ENCODE measurements at regions not wholly inside any gene's neighbourhood (a gene's known extent, or its start where the extent isn't known, plus 50 kb on each side); places are given as distances from the start of the nearest gene placed in this dataset.

- Histone ChIP-seq H3K9me3 (no peaks in the 10 kb centered on the region), H3K4me1 (ENCODE audit: control insufficient read depth in 1 of 2, extremely low read depth in 1 of 2, insufficient read depth in 2 of 2, low read length in 2 of 2) (no peaks in the 10 kb centered on the region), H3K36me3 (ENCODE audit: control insufficient read depth in 2 of 2, extremely low read depth in 1 of 2, insufficient read depth in 1 of 2, low read length in 1 of 2) (no peaks in the 10 kb centered on the region), H3K27ac (ENCODE audit: low read length) (no peak overlapping the region), H3K27me3 (replicated peaks in 1 of 2; ENCODE audit: control insufficient read depth in 2 of 2, extremely low read depth in 1 of 2, insufficient read depth in 2 of 2, low read length in 1 of 2) (peaks cover 0 to 9% of the 10 kb centered on the region in 2 experiments), H3K4me3 (ENCODE audit: control insufficient read depth in 1 of 2, extremely low read depth in 1 of 2, low read length in 1 of 2) (no peak overlapping the region)
- Mint-ChIP-seq H3K4me3 (no peak overlapping the region), H3K36me3 (no peaks in the 10 kb centered on the region), H3K9me3 (no peaks in the 10 kb centered on the region), H3K27ac (no peak overlapping the region), H3K27me3 (peaks cover 8 to 17% of the 10 kb centered on the region in 2 donors), H3K4me1 (no peaks in the 10 kb centered on the region)
- DNase-seq (no peak), ATAC-seq (replicated peaks in 1 of 4) (no peak)
- ChIA-PET POLR2A (no interaction called here), CTCF (no interaction called here)
- no CpG with 5 or more reads among the region's 2 CpGs for WGBS (ENCODE audit: insufficient coverage)
Observed at GRCh38 chr16:66066404-66066803, 300.1 kb upstream of the CDH5 start.

- H3K4me3 ChIP-seq (ENCODE audit: control insufficient read depth in 1 of 2, extremely low read depth in 1 of 2, low read length in 1 of 2): no peak overlapping the region
- Mint-ChIP-seq H3K36me3 (no peaks in the 10 kb centered on the region), H3K27ac (no peak overlapping the region), H3K27me3 (peaks cover 11 to 17% of the 10 kb centered on the region in 2 donors), H3K4me1 (no peaks in the 10 kb centered on the region), H3K4me3 (no peak overlapping the region), H3K9me3 (no peaks in the 10 kb centered on the region)
- WGBS (ENCODE audit: insufficient coverage): 77% methylated on average over 3 of the region's 4 CpGs
- ChIA-PET CTCF (no interaction called here), POLR2A (no interaction called here)
- ATAC-seq (replicated peaks in 1 of 4) (no peak), DNase-seq (no peak)
- no peak overlapping the region for H3K27ac ChIP-seq (ENCODE audit: low read length)
- H3K27me3 ChIP-seq (replicated peaks in 1 of 2; ENCODE audit: control insufficient read depth in 2 of 2, extremely low read depth in 1 of 2, insufficient read depth in 2 of 2, low read length in 1 of 2): peaks cover 0 to 12% of the 10 kb centered on the region in 2 experiments
- no peaks in the 10 kb centered on the region for H3K4me1 ChIP-seq (ENCODE audit: control insufficient read depth in 1 of 2, extremely low read depth in 1 of 2, insufficient read depth in 2 of 2, low read length in 2 of 2)
- no peaks in the 10 kb centered on the region for H3K36me3 ChIP-seq (ENCODE audit: control insufficient read depth in 2 of 2, extremely low read depth in 1 of 2, insufficient read depth in 1 of 2, low read length in 1 of 2)
- H3K9me3 ChIP-seq: no peaks in the 10 kb centered on the region
Observed at GRCh38 chr16:66065925-66066324, 300.6 kb upstream of the CDH5 start.

- H3K36me3 Mint-ChIP-seq: no peaks in the 10 kb centered on the region
- no peak overlapping the region for H3K27ac ChIP-seq (ENCODE audit: low read length)
- H3K36me3 ChIP-seq (ENCODE audit: control insufficient read depth in 2 of 2, extremely low read depth in 1 of 2, insufficient read depth in 1 of 2, low read length in 1 of 2): no peaks in the 10 kb centered on the region
- H3K4me1 ChIP-seq (ENCODE audit: control insufficient read depth in 1 of 2, extremely low read depth in 1 of 2, insufficient read depth in 2 of 2, low read length in 2 of 2): no peaks in the 10 kb centered on the region
- DNase-seq (no peak), ATAC-seq (replicated peaks in 1 of 4) (no peak)
- H3K27ac Mint-ChIP-seq: no peak overlapping the region
- H3K4me1 Mint-ChIP-seq: no peaks in the 10 kb centered on the region
- WGBS (ENCODE audit: insufficient coverage): no CpG with 5 or more reads among the region's 1 CpG
- H3K9me3 Mint-ChIP-seq: no peaks in the 10 kb centered on the region
- no peaks in the 10 kb centered on the region for H3K9me3 ChIP-seq
- no peak overlapping the region for H3K4me3 Mint-ChIP-seq
- ChIA-PET POLR2A (no interaction called here), CTCF (no interaction called here)
- peaks cover 15% of the 10 kb centered on the region in 2 donors for H3K27me3 Mint-ChIP-seq
- H3K27me3 ChIP-seq (replicated peaks in 1 of 2; ENCODE audit: control insufficient read depth in 2 of 2, extremely low read depth in 1 of 2, insufficient read depth in 2 of 2, low read length in 1 of 2): peaks cover 0 to 7% of the 10 kb centered on the region in 2 experiments
- no peak overlapping the region for H3K4me3 ChIP-seq (ENCODE audit: control insufficient read depth in 1 of 2, extremely low read depth in 1 of 2, low read length in 1 of 2)
Observed at GRCh38 chr16:66064801-66065530, 301.5 kb upstream of the CDH5 start.

GRCh38 chr16:66058832-66059231 is 307.7 kb upstream of the CDH5 start:
- Histone ChIP-seq H3K9me3 (no peaks in the 10 kb centered on the region), H3K27me3 (replicated peaks in 1 of 2; ENCODE audit: control insufficient read depth in 2 of 2, extremely low read depth in 1 of 2, insufficient read depth in 2 of 2, low read length in 1 of 2) (peaks cover 0 to 6% of the 10 kb centered on the region in 2 experiments), H3K4me3 (ENCODE audit: control insufficient read depth in 1 of 2, extremely low read depth in 1 of 2, low read length in 1 of 2) (no peak overlapping the region), H3K27ac (ENCODE audit: low read length) (no peak overlapping the region), H3K36me3 (ENCODE audit: control insufficient read depth in 2 of 2, extremely low read depth in 1 of 2, insufficient read depth in 1 of 2, low read length in 1 of 2) (no peaks in the 10 kb centered on the region), H3K4me1 (ENCODE audit: control insufficient read depth in 1 of 2, extremely low read depth in 1 of 2, insufficient read depth in 2 of 2, low read length in 2 of 2) (no peaks in the 10 kb centered on the region)
- ChIA-PET POLR2A (no interaction called here), CTCF (no interaction called here)
- H3K27me3 Mint-ChIP-seq: peaks cover 15 to 16% of the 10 kb centered on the region in 2 donors
- ATAC-seq (replicated peaks in 1 of 4): no peak
- DNase-seq: no peak
- no peak overlapping the region for H3K4me3 Mint-ChIP-seq
- H3K27ac Mint-ChIP-seq: no peak overlapping the region
- H3K9me3 Mint-ChIP-seq: no peaks in the 10 kb centered on the region
- H3K4me1 Mint-ChIP-seq: no peaks in the 10 kb centered on the region
- WGBS (ENCODE audit: insufficient coverage): 80% methylated on average over 1 of the region's 1 CpG
- no peaks in the 10 kb centered on the region for H3K36me3 Mint-ChIP-seq

- H3K4me3 ChIP-seq (ENCODE audit: control insufficient read depth in 1 of 2, extremely low read depth in 1 of 2, low read length in 1 of 2): no peak overlapping the region
- CTCF ChIA-PET: no interaction called here
- no peaks in the 10 kb centered on the region for H3K9me3 ChIP-seq
- H3K27me3 ChIP-seq (replicated peaks in 1 of 2; ENCODE audit: control insufficient read depth in 2 of 2, extremely low read depth in 1 of 2, insufficient read depth in 2 of 2, low read length in 1 of 2): peaks cover 0 to 6% of the 10 kb centered on the region in 2 experiments
- no peak for DNase-seq
- Mint-ChIP-seq H3K4me3 (no peak overlapping the region), H3K27ac (no peak overlapping the region), H3K4me1 (no peaks in the 10 kb centered on the region), H3K27me3 (peaks cover 14 to 15% of the 10 kb centered on the region in 2 donors), H3K9me3 (no peaks in the 10 kb centered on the region), H3K36me3 (no peaks in the 10 kb centered on the region)
- ATAC-seq (replicated peaks in 1 of 4): no peak
- no peak overlapping the region for H3K27ac ChIP-seq (ENCODE audit: low read length)
- 92% methylated on average over 5 of the region's 8 CpGs for WGBS (ENCODE audit: insufficient coverage)
- H3K36me3 ChIP-seq (ENCODE audit: control insufficient read depth in 2 of 2, extremely low read depth in 1 of 2, insufficient read depth in 1 of 2, low read length in 1 of 2): no peaks in the 10 kb centered on the region
- no peaks in the 10 kb centered on the region for H3K4me1 ChIP-seq (ENCODE audit: control insufficient read depth in 1 of 2, extremely low read depth in 1 of 2, insufficient read depth in 2 of 2, low read length in 2 of 2)
- POLR2A ChIA-PET: no interaction called here
Observed at GRCh38 chr16:66058172-66058691, 308.3 kb upstream of the CDH5 start.

- no peak for ATAC-seq (replicated peaks in 1 of 4)
- Histone ChIP-seq H3K27me3 (replicated peaks in 1 of 2; ENCODE audit: control insufficient read depth in 2 of 2, extremely low read depth in 1 of 2, insufficient read depth in 2 of 2, low read length in 1 of 2) (peaks cover 0 to 6% of the 10 kb centered on the region in 2 experiments), H3K4me1 (ENCODE audit: control insufficient read depth in 1 of 2, extremely low read depth in 1 of 2, insufficient read depth in 2 of 2, low read length in 2 of 2) (no peaks in the 10 kb centered on the region), H3K4me3 (ENCODE audit: control insufficient read depth in 1 of 2, extremely low read depth in 1 of 2, low read length in 1 of 2) (no peak overlapping the region), H3K9me3 (no peaks in the 10 kb centered on the region), H3K36me3 (ENCODE audit: control insufficient read depth in 2 of 2, extremely low read depth in 1 of 2, insufficient read depth in 1 of 2, low read length in 1 of 2) (no peaks in the 10 kb centered on the region), H3K27ac (ENCODE audit: low read length) (no peak overlapping the region)
- H3K9me3 Mint-ChIP-seq: no peaks in the 10 kb centered on the region
- H3K27ac Mint-ChIP-seq: no peak overlapping the region
- ChIA-PET CTCF (no interaction called here), POLR2A (no interaction called here)
- WGBS (ENCODE audit: insufficient coverage): no CpG with 5 or more reads among the region's 3 CpGs
- H3K27me3 Mint-ChIP-seq: peaks cover 8 to 14% of the 10 kb centered on the region in 2 donors
- no peaks in the 10 kb centered on the region for H3K36me3 Mint-ChIP-seq
- H3K4me1 Mint-ChIP-seq: no peaks in the 10 kb centered on the region
- H3K4me3 Mint-ChIP-seq: no peak overlapping the region
- no peak for DNase-seq
Observed at GRCh38 chr16:66057057-66057456, 309.4 kb upstream of the CDH5 start.

Data from T-cell (primary cell).